ENCODE measurements at regions not wholly inside any gene's neighbourhood (a gene's known extent, or its start where the extent isn't known, plus 50 kb on each side); places are given as distances from the start of the nearest gene placed in this dataset.

GRCh38 chr5:133760532-133760931 is 148.2 kb upstream of the FSTL4 start:
- Histone ChIP-seq H3K27me3 (no peaks in the 10 kb centered on the region), H3K27ac (no peak overlapping the region), H3K9me3 (replicated peaks in 1 of 3) (no peaks in the 10 kb centered on the region), H3K36me3 (replicated peaks in 1 of 2) (no peaks in the 10 kb centered on the region), H3K4me3 (no peak overlapping the region), H3K4me1 (replicated peaks in 1 of 2) (no peaks in the 10 kb centered on the region)
- TF ChIP-seq, protein P1, sequence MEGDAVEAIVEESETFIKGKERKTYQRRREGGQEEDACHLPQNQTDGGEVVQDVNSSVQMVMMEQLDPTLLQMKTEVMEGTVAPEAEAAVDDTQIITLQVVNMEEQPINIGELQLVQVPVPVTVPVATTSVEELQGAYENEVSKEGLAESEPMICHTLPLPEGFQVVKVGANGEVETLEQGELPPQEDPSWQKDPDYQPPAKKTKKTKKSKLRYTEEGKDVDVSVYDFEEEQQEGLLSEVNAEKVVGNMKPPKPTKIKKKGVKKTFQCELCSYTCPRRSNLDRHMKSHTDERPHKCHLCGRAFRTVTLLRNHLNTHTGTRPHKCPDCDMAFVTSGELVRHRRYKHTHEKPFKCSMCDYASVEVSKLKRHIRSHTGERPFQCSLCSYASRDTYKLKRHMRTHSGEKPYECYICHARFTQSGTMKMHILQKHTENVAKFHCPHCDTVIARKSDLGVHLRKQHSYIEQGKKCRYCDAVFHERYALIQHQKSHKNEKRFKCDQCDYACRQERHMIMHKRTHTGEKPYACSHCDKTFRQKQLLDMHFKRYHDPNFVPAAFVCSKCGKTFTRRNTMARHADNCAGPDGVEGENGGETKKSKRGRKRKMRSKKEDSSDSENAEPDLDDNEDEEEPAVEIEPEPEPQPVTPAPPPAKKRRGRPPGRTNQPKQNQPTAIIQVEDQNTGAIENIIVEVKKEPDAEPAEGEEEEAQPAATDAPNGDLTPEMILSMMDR (IDR thresholded peaks at IDR 0.05) = no peak
- no peak for TF ChIP-seq POLR2A (IDR thresholded peaks at IDR 0.05)
- DNase-seq = no peak
- intact Hi-C loops (cut with DNase I) = no loop called here
- 86 to 92% (median 90%) methylated on average over 3 of the region's 3 CpGs for WGBS, 4 donors

- TF ChIP-seq, protein P1 (IDR thresholded peaks at IDR 0.05) = no peak
- TF ChIP-seq POLR2A (IDR thresholded peaks at IDR 0.05) = no peak
- Histone ChIP-seq H3K36me3 (replicated peaks in 1 of 2) (no peaks in the 10 kb centered on the region), H3K4me3 (no peak overlapping the region), H3K4me1 (replicated peaks in 1 of 2) (no peaks in the 10 kb centered on the region), H3K9me3 (replicated peaks in 1 of 3) (no peaks in the 10 kb centered on the region), H3K27ac (no peak overlapping the region), H3K27me3 (no peaks in the 10 kb centered on the region)
- WGBS, 4 donors = 63 to 100% (median 97%) methylated on average over 1 of the region's 1 CpG
- intact Hi-C loops (cut with DNase I) = no loop called here
- DNase-seq = no peak
These were observed 146.3 kb upstream of the FSTL4 start for GRCh38 chr5:133758641-133759040.

DNA sequence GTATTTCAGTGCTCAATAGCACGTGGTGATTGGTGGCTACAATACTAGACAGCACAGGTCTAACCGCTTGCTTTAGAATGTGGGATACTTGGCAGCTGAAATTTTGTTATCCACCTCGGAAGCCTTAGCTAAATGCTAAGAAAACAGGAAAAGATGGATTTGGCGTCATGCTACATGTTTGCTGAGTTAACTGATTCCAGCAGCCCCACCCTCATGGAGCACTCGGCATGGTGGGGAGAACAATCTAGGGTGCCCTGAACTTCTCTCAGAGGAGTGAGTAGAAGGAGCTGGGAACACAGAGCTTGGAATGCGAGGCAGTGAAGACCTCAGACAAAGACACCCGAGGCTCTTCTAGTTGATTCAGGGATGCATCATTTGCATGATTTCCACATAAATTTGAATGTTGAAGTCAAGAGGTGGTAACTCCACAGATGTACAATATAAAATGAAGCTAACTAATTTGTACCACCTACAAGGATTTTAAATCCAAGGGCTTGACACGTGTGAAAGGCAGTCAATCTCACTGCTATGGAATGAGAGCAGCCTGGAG is 145.1 kb upstream of the FSTL4 start:
- no peak for DNase-seq
- H3K36me3 ChIP-seq (replicated peaks in 1 of 2) = no peaks in the 10 kb centered on the region
- H3K27me3 ChIP-seq = no peaks in the 10 kb centered on the region
- H3K27ac ChIP-seq = no peak overlapping the region
- no peak for TF ChIP-seq POLR2A (IDR thresholded peaks at IDR 0.05)
- H3K9me3 ChIP-seq (replicated peaks in 1 of 3) = no peaks in the 10 kb centered on the region
- H3K4me1 ChIP-seq (replicated peaks in 1 of 2) = no peaks in the 10 kb centered on the region
- intact Hi-C loops (cut with DNase I) = no loop called here
- no peak overlapping the region for H3K4me3 ChIP-seq
- WGBS, 4 donors = 47 to 50% (median 47%) methylated on average over 8 of the region's 8 CpGs

DNA sequence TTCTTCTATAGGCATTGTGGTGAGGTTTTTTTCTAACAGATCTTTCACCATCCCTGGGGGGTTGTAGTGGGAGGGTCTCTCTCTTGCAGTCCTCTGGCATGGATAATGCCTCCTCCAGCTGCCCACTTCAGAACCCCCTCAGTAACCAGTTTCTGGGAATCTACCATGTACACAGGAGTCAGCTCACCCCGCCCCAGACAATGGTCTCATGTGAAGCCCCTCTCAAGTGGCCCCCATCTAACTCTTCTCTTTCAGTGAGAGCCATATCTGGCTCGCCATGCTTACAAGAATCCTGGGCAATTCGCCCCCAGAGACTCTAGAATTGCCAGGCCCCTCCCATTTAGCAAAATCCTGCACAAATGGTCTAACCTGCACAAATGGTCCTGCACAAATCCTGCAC is 144.4 kb upstream of the FSTL4 start:
- Histone ChIP-seq H3K9me3 (replicated peaks in 1 of 3) (no peaks in the 10 kb centered on the region), H3K4me3 (no peak overlapping the region), H3K36me3 (replicated peaks in 1 of 2) (no peaks in the 10 kb centered on the region), H3K4me1 (replicated peaks in 1 of 2) (no peaks in the 10 kb centered on the region), H3K27ac (no peak overlapping the region), H3K27me3 (no peaks in the 10 kb centered on the region)
- no peak for DNase-seq
- 57 to 68% (median 66%) methylated on average over 3 of the region's 3 CpGs for WGBS, 4 donors
- intact Hi-C loops (cut with DNase I) = no loop called here
- TF ChIP-seq POLR2A (IDR thresholded peaks at IDR 0.05) = no peak
- TF ChIP-seq, protein P1 (IDR thresholded peaks at IDR 0.05) = no peak

- no peak for DNase-seq
- 76 to 90% (median 83%) methylated on average over 3 of the region's 3 CpGs for WGBS, 4 donors
- no peak overlapping the region for H3K27ac ChIP-seq
- intact Hi-C loops (cut with DNase I) = no loop called here
- no peak for TF ChIP-seq POLR2A (IDR thresholded peaks at IDR 0.05)
- TF ChIP-seq, protein P1 (IDR thresholded peaks at IDR 0.05) = no peak
- no peak overlapping the region for H3K4me3 ChIP-seq
- H3K9me3 ChIP-seq (replicated peaks in 1 of 3) = no peaks in the 10 kb centered on the region
- H3K27me3 ChIP-seq = no peaks in the 10 kb centered on the region
- no peaks in the 10 kb centered on the region for H3K4me1 ChIP-seq (replicated peaks in 1 of 2)
- H3K36me3 ChIP-seq (replicated peaks in 1 of 2) = no peaks in the 10 kb centered on the region
These were observed 143.7 kb upstream of the FSTL4 start for GRCh38 chr5:133756036-133756435.

Measured in adrenal gland (tissue), 9 donors.